H1 (cell line): ENCODE measurements at regions not wholly inside any gene's neighbourhood (a gene's known extent, or its start where the extent isn't known, plus 50 kb on each side); places are given as distances from the start of the nearest gene placed in this dataset.

Source experiments
- CTCF ChIA-PET: fragments of 300-600 bp; sonication (Branson Sonifier 250); formaldehyde crosslinking; loops from one replicate; lab custom pipeline; 2021; ENCODE audit not compliant: partially characterized antibody; lab: Charles Lee
- POLR2A ChIA-PET: fragments of 300-600 bp; sonication (Branson Sonifier 250); formaldehyde crosslinking; loops from one replicate; lab custom pipeline; 2021; ENCODE audit warnings: inconsistent platforms; ENCODE audit not compliant: partially characterized antibody; lab: Charles Lee
- DNase-seq, 2 experiments: peaks; one replicate each; pipeline versions ENCODE4 v3.0.0 to v3.0.0-alpha.2; 2010 to 2022; ENCODE audit warnings: low spot score in 2 of 2, low read depth in 1 of 2, mixed read lengths in 1 of 2
- FAIRE-seq: peaks from 2 replicates; lab custom pipeline; 2011; peaks lifted over from hg19 to GRCh38; lab: Jason Lieb, UNC
- H2AFZ ChIP-seq: 2 replicates; pipeline ENCODE4 v1.8.1; 2012; ENCODE audit warnings: low read length, inconsistent platforms
- H2AK5ac ChIP-seq: 2 replicates; pipeline ENCODE4 v1.6.1; 2013; ENCODE audit warnings: low read depth, low read length
- H2BK120ac ChIP-seq: replicated peaks from 2 replicates; pipeline ENCODE3; 2013; ENCODE audit warnings: low read depth, low read length, inconsistent platforms
- H2BK12ac ChIP-seq: 2 replicates; pipeline ENCODE4 v1.6.1; 2013; ENCODE audit warnings: low read depth, low read length
- H2BK15ac ChIP-seq: 2 replicates; pipeline ENCODE4 v1.6.1; 2013; ENCODE audit warnings: low read length
- H2BK20ac ChIP-seq: 2 replicates; pipeline ENCODE4 v1.6.1; 2013; ENCODE audit warnings: low read length
- H2BK5ac ChIP-seq: 2 replicates; pipeline ENCODE4 v1.6.1; 2013; ENCODE audit warnings: low read depth, low read length
- H3K14ac ChIP-seq: 2 replicates; pipeline ENCODE4 v1.6.1; 2013; ENCODE audit warnings: inconsistent platforms; ENCODE audit not compliant: insufficient read length
- H3K18ac ChIP-seq: 2 replicates; pipeline ENCODE4 v1.6.1; 2013; ENCODE audit warnings: low read length; ENCODE audit errors: extremely low read depth
- H3K23ac ChIP-seq: 2 replicates; pipeline ENCODE4 v1.6.1; 2013; ENCODE audit warnings: inconsistent platforms; ENCODE audit not compliant: insufficient read length
- H3K23me2 ChIP-seq: 2 replicates; pipeline ENCODE4 v1.6.1; 2013; ENCODE audit warnings: low read depth, low read length
- H3K27ac ChIP-seq: 2 replicates; pipeline ENCODE4 v1.6.1; 2011; ENCODE audit warnings: low read depth, low read length, inconsistent platforms
- H3K27me3 ChIP-seq, 4 experiments: replicated peaks in 1 of 4; 1 replicate in 1 of 4; 2 replicates in 3 of 4; pipeline versions ENCODE4 v1.6.1 to v1.8.1; 2011 to 2013; ENCODE audit warnings: low read length in 3 of 4, mild to moderate bottlenecking in 3 of 4, inconsistent platforms in 2 of 4, mixed read lengths in 2 of 4, moderate library complexity in 1 of 4; ENCODE audit not compliant: control insufficient read depth in 3 of 4, insufficient read depth in 3 of 4; ENCODE audit errors: extremely low read depth in 1 of 4
- H3K36me3 ChIP-seq, 4 experiments: 2 replicates each; pipeline versions ENCODE4 v1.6.1 to v1.8.1; 2011 to 2013; ENCODE audit warnings: mild to moderate bottlenecking in 4 of 4, low read length in 3 of 4, moderate library complexity in 2 of 4, control low read depth in 1 of 4, inconsistent platforms in 1 of 4; ENCODE audit not compliant: insufficient read depth in 4 of 4, control insufficient read depth in 2 of 4
- H3K4ac ChIP-seq: replicated peaks from 2 replicates; pipeline ENCODE3; 2013; ENCODE audit warnings: low read length, low read depth, mixed read lengths, inconsistent platforms; ENCODE audit not compliant: insufficient read length
- H3K4me1 ChIP-seq, 4 experiments: replicated peaks in 1 of 4; 1 replicate in 1 of 4; 2 replicates in 3 of 4; pipeline versions ENCODE4 v1.6.1 to v1.8.1; 2011 to 2013; ENCODE audit warnings: low read length in 3 of 4, inconsistent platforms in 2 of 4, mixed read lengths in 1 of 4; ENCODE audit not compliant: insufficient read depth in 4 of 4, control insufficient read depth in 3 of 4
- H3K4me2 ChIP-seq, 2 experiments: 2 replicates each; pipeline versions ENCODE4 v1.6.1 to v1.8.1; 2011 to 2013; ENCODE audit warnings: low read depth in 2 of 2, low read length in 2 of 2, control low read depth in 1 of 2, inconsistent platforms in 1 of 2, mild to moderate bottlenecking in 1 of 2; ENCODE audit not compliant: insufficient read depth in 1 of 2
- H3K4me3 ChIP-seq, 4 experiments: fragments of 200-600, 300-600 bp in 1 of 4; sonication (generic), shearing (Covaris generic), sonication (Bioruptor Twin) in 1 of 4; 2 replicates each; pipeline versions ENCODE4 v1.5.1 to v1.8.1; 2011 to 2016; ENCODE audit warnings: low read length in 4 of 4, low read depth in 3 of 4, control low read depth in 2 of 4, inconsistent platforms in 2 of 4, mild to moderate bottlenecking in 2 of 4, mixed read lengths in 1 of 4, moderate library complexity in 1 of 4; ENCODE audit not compliant: insufficient read depth in 2 of 4; ENCODE audit errors: extremely low read depth in 1 of 4
- H3K56ac ChIP-seq: replicated peaks from 2 replicates; pipeline ENCODE3; 2013; ENCODE audit warnings: low read depth, mild to moderate bottlenecking, mixed read lengths, low read length, inconsistent platforms; ENCODE audit not compliant: insufficient read length
- H3K79me1 ChIP-seq: 2 replicates; pipeline ENCODE4 v1.6.1; 2013; ENCODE audit warnings: low read depth, low read length, control low read depth
- H3K79me2 ChIP-seq, 2 experiments: 2 replicates each; pipeline versions ENCODE4 v1.6.1 to v1.8.1; 2012 to 2013; ENCODE audit warnings: low read length in 2 of 2, mild to moderate bottlenecking in 2 of 2, inconsistent platforms in 1 of 2; ENCODE audit not compliant: insufficient read depth in 2 of 2, control insufficient read depth in 1 of 2
- H3K9ac ChIP-seq, 4 experiments: replicated peaks in 1 of 4; 1 replicate in 1 of 4; 2 replicates in 3 of 4; pipeline versions ENCODE4 v1.6.1 to v1.8.1; 2011 to 2013; ENCODE audit warnings: low read depth in 3 of 4, low read length in 3 of 4, control low read depth in 2 of 4, mild to moderate bottlenecking in 2 of 4, moderate library complexity in 2 of 4, inconsistent platforms in 1 of 4; ENCODE audit errors: extremely low read depth in 1 of 4
- H3K9me3 ChIP-seq, 2 experiments: 2 replicates each; pipeline versions ENCODE4 v1.6.1 to v1.8.1; 2012 to 2013; ENCODE audit warnings: mild to moderate bottlenecking in 2 of 2, moderate library complexity in 2 of 2, control low read depth in 1 of 2, inconsistent platforms in 1 of 2, low read depth in 1 of 2, low read length in 1 of 2, mixed read lengths in 1 of 2; ENCODE audit not compliant: insufficient read depth in 2 of 2
- H4K20me1 ChIP-seq, 2 experiments: replicated peaks in 1 of 2; 2 replicates each; pipeline versions ENCODE3 to v1.8.1; 2011 to 2013; ENCODE audit warnings: inconsistent platforms in 2 of 2, low read length in 2 of 2, mild to moderate bottlenecking in 1 of 2; ENCODE audit not compliant: insufficient read depth in 2 of 2, control insufficient read depth in 1 of 2
- H4K5ac ChIP-seq: 2 replicates; pipeline ENCODE4 v1.6.1; 2013; ENCODE audit warnings: low read length, low read depth, mixed read lengths, inconsistent platforms; ENCODE audit not compliant: insufficient read length
- H4K8ac ChIP-seq: 2 replicates; pipeline ENCODE4 v1.8.0; 2013; ENCODE audit warnings: mild to moderate bottlenecking, moderate library complexity, low read length, inconsistent platforms; ENCODE audit not compliant: insufficient read depth; ENCODE audit errors: extremely low read depth
- H4K91ac ChIP-seq: replicated peaks from 2 replicates; pipeline ENCODE3; 2013; ENCODE audit warnings: low read length, mixed read lengths, inconsistent platforms; ENCODE audit not compliant: insufficient read length
- TCF12 ChIP-seq: IDR thresholded peaks from 2 replicates; pipeline ENCODE4 v1.6.1; 2011; ENCODE audit warnings: low read depth, mild to moderate bottlenecking, low read length
- TEAD4 ChIP-seq: IDR thresholded peaks from 2 replicates; pipeline ENCODE4 v1.6.1; 2012; ENCODE audit warnings: low read depth, low read length, inconsistent platforms, mixed read lengths
- WGBS, 2 experiments: shearing (Covaris generic) in 1 of 2; methylation state at CpG; one replicate each; pipeline versions ENCODE4 v1.1.6 to v1.1.7; 2013 to 2015; ENCODE audit warnings: low lambda C conversion rate in 2 of 2, mixed read lengths in 2 of 2, inconsistent platforms in 1 of 2, low coverage in 1 of 2, missing lambda C conversion rate in 1 of 2; ENCODE audit not compliant: insufficient replicate concordance in 2 of 2, insufficient coverage in 1 of 2, insufficient read length in 1 of 2; ENCODE audit errors: extremely low coverage in 1 of 2, missing lambda C conversion rate in 1 of 2; 5-methylcytosine and 5-hydroxymethylcytosine counted together

- no peak overlapping the region for H2BK15ac ChIP-seq
- 0 out of 2 replicates have a peak overlapping the region, but pooled peaks have one; percentile 78 for H2AK5ac ChIP-seq
- peak; percentile 60; the same call in 1 of the 2 replicates for TF ChIP-seq TEAD4
- TF ChIP-seq TCF12: no peak
- H4K91ac ChIP-seq: no peak overlapping the region
- H3K79me2 ChIP-seq: no peaks in the 10 kb centered on the region
- ChIA-PET CTCF (interaction anchor here (1.0 kb wide), 2 partner anchors 21 to 80 kb away, joined by 3 to 5 read pairs; no protein-coding TSS in a partner anchor), POLR2A (interaction anchor here (1.1 kb wide), 1 partner anchor 25 kb away, joined by 3 read pairs; no protein-coding TSS in a partner anchor)
- H4K8ac ChIP-seq: no peak overlapping the region
- H4K20me1 ChIP-seq: no peaks in the 10 kb centered on the region
- H2BK12ac ChIP-seq: no peak overlapping the region; the same call in 1 of the 2 replicates
- no peak overlapping the region for H3K14ac ChIP-seq
- H2BK120ac ChIP-seq: no peak overlapping the region
- H2AFZ ChIP-seq: no peak overlapping the region
- H3K27ac ChIP-seq: no peak overlapping the region
- H3K56ac ChIP-seq: no peak overlapping the region
- H3K4me2 ChIP-seq: no peak overlapping the region
- H2BK20ac ChIP-seq: 0 out of 2 replicates have a peak overlapping the region, but pooled peaks have one; percentile 8
- H3K9me3 ChIP-seq: 0 out of 4 replicates have a peak, but pooled peaks cover 0 to 4% of the 10 kb centered on the region in 2 experiments
- FAIRE-seq: no peak
- H3K36me3 ChIP-seq: no peaks in the 10 kb centered on the region
- H3K18ac ChIP-seq: no peak overlapping the region
- H3K23ac ChIP-seq: no peak overlapping the region
- peak overlapping the region; percentile 55; the same call in 1 of the 2 replicates for H2BK5ac ChIP-seq
- H3K4me3 ChIP-seq: no peak overlapping the region
- H3K79me1 ChIP-seq: no peaks in the 10 kb centered on the region
- no peak overlapping the region for H3K4ac ChIP-seq
- peaks cover 0 to 8% (median 2%) of the 10 kb centered on the region in 4 experiments; a peak in 2 of 7 replicates for H3K4me1 ChIP-seq
- 74% methylated on average over 1 of the region's 1 CpG; no CpG with 5 or more reads in 1 of the 2 experiments for WGBS, 2 experiments
- no peaks in the 10 kb centered on the region for H3K23me2 ChIP-seq
- H4K5ac ChIP-seq: no peak overlapping the region
- H3K9ac ChIP-seq: no peak overlapping the region
- DNase-seq: no peak
- H3K27me3 ChIP-seq: no peaks in the 10 kb centered on the region
Measured at GRCh38 chr11:103633068-103633788, 403.2 kb upstream of the DDI1 start.
